PC-3 (cell line): ENCODE measurements at regions not wholly inside any gene's neighbourhood (a gene's known extent, or its start where the extent isn't known, plus 50 kb on each side); places are given as distances from the start of the nearest gene placed in this dataset.

ENCODE experiments used
- EZH2 ChIP-seq: fragments of 300-600 bp; sonication (generic); IDR thresholded peaks from one replicate; pipeline ENCODE4 v1.6.1; 2017; ENCODE audit warnings: antibody characterized with exemption, mild to moderate bottlenecking, low read length; ENCODE audit not compliant: unreplicated experiment
- TF ChIP-seq, protein P1 (sequence below): fragments of 300-600 bp; sonication (generic); conservative IDR thresholded peaks from 2 replicates; pipeline ENCODE4 v1.5.1; 2017; ENCODE audit warnings: antibody characterized with exemption, low read depth, mild to moderate bottlenecking, low read length

DNA sequence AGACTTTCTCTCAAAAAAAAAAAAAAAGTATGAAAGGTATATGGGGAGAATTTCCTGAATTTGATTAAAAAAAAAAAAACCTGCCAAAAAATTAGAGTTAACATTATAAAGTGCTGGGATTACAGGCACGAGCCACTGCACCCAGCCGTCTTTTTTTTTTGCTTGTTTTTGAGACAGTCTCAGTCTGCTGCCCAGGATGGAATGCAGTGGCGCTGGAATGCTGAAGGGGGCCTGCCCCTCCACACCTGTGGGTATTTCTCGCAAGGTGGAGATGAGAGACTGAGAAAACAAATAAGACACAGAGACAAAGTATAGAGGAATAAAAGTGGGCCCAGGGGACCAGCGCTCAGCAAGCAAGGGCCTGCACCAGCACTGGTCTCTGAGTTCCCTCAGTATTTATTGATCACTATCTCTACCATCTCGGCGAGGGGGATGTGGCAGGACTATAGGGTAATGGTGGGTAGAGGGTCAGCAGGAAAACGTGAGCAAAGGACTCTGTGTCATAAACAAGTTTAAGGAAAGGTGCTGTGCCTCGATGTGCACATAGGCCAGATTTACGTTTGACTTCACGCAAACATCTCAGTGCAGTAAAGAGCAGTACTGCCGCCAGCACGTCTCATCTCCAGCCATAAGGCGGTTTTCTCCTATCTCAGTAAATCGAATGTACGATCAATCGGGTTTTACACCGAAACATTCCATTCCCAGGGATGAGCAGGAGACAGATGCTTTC, 117.2 kb downstream of the GOSR1 start:
- TF ChIP-seq, protein P1, sequence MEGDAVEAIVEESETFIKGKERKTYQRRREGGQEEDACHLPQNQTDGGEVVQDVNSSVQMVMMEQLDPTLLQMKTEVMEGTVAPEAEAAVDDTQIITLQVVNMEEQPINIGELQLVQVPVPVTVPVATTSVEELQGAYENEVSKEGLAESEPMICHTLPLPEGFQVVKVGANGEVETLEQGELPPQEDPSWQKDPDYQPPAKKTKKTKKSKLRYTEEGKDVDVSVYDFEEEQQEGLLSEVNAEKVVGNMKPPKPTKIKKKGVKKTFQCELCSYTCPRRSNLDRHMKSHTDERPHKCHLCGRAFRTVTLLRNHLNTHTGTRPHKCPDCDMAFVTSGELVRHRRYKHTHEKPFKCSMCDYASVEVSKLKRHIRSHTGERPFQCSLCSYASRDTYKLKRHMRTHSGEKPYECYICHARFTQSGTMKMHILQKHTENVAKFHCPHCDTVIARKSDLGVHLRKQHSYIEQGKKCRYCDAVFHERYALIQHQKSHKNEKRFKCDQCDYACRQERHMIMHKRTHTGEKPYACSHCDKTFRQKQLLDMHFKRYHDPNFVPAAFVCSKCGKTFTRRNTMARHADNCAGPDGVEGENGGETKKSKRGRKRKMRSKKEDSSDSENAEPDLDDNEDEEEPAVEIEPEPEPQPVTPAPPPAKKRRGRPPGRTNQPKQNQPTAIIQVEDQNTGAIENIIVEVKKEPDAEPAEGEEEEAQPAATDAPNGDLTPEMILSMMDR = no peak
- TF ChIP-seq EZH2 = no peak
